HG02943 (cell line): ENCODE measurements at regions not wholly inside any gene's neighbourhood (a gene's known extent, or its start where the extent isn't known, plus 50 kb on each side); places are given as distances from the start of the nearest gene placed in this dataset.
"Not testable (repeated sequence)": the region's sequence is repeated elsewhere in the genome, so short reads cannot be mapped to it uniquely, and the experiment has no call there.

Experiments
- ATAC-seq: cut with Tn5 transposase; IDR thresholded peaks from one replicate; pipeline ENCODE4 v1.9.1; 2021; ENCODE audit warnings: mild to moderate bottlenecking, low read depth, moderate library complexity; ENCODE audit not compliant: unreplicated experiment

GRCh38 chr10:64733980-64734379, 1212.8 kb downstream of the REEP3 start:
- ATAC-seq = no peak

- no peak for ATAC-seq
Measured at GRCh38 chr10:64738462-64738861, 1217.3 kb downstream of the REEP3 start.

- ATAC-seq = no peak
Measured at GRCh38 chr10:64745565-64745964, 1224.4 kb downstream of the REEP3 start.

- ATAC-seq = no peak
Measured at GRCh38 chr10:64750672-64751071, 1229.5 kb downstream of the REEP3 start.

- ATAC-seq = no peak
Measured at GRCh38 chr10:64753516-64753915, 1232.3 kb downstream of the REEP3 start.

- no peak for ATAC-seq
Measured at GRCh38 chr10:64760371-64760770, 1239.2 kb downstream of the REEP3 start.

- no peak for ATAC-seq
Measured at GRCh38 chr10:64762861-64763260, 1241.7 kb downstream of the REEP3 start.

GRCh38 chr10:64765498-64765897, 1244.3 kb downstream of the REEP3 start:
- ATAC-seq = no peak

GRCh38 chr10:64771253-64772050, 1250.3 kb downstream of the REEP3 start:
- no peak for ATAC-seq

GRCh38 chr10:64773357-64773756, 1252.2 kb downstream of the REEP3 start:
- no peak for ATAC-seq

- not testable (repeated sequence) for ATAC-seq
Measured at GRCh38 chr10:64784451-64784850, 1263.2 kb downstream of the REEP3 start.

GRCh38 chr10:64785816-64786215, 1264.6 kb downstream of the REEP3 start:
- no peak for ATAC-seq

GRCh38 chr10:64786989-64787388, 1265.8 kb downstream of the REEP3 start:
- no peak for ATAC-seq

GRCh38 chr10:64795847-64796246, 1274.6 kb downstream of the REEP3 start:
- no peak for ATAC-seq

GRCh38 chr10:64798297-64798696, 1277.1 kb downstream of the REEP3 start:
- ATAC-seq = no peak

- not testable (repeated sequence) for ATAC-seq
Measured at GRCh38 chr10:64808233-64808632, 1287.0 kb downstream of the REEP3 start.

GRCh38 chr10:64810046-64810445, 1288.8 kb downstream of the REEP3 start:
- not testable (repeated sequence) for ATAC-seq

- ATAC-seq = no peak
Measured at GRCh38 chr10:64813391-64813790, 1292.2 kb downstream of the REEP3 start.

GRCh38 chr10:64814201-64814600, 1293.0 kb downstream of the REEP3 start:
- no peak for ATAC-seq

- no peak for ATAC-seq
Measured at GRCh38 chr10:64829888-64830412, 1308.7 kb downstream of the REEP3 start.

GRCh38 chr10:64830869-64831268, 1309.7 kb downstream of the REEP3 start:
- no peak for ATAC-seq

- no peak for ATAC-seq
Measured at GRCh38 chr10:64840341-64840740, 1319.1 kb downstream of the REEP3 start.
